ENCODE measurements at regions not wholly inside any gene's neighbourhood (a gene's known extent, or its start where the extent isn't known, plus 50 kb on each side); places are given as distances from the start of the nearest gene placed in this dataset.

GRCh38 chr14:101184104-101184455 lies 280.6 kb upstream of the RTL1 start:
- DNase-seq, result no peak

- no peak for DNase-seq
Observed at GRCh38 chr14:101184572-101184971, 281.1 kb upstream of the RTL1 start.

- DNase-seq, result no peak
Observed at GRCh38 chr14:101185073-101185835, 281.7 kb upstream of the RTL1 start.

GRCh38 chr14:101185946-101186345 lies 282.4 kb upstream of the RTL1 start:
- DNase-seq, result no peak

GRCh38 chr14:101186544-101186943 lies 283.0 kb upstream of the RTL1 start:
- DNase-seq, result no peak

GRCh38 chr14:101186992-101187815 lies 283.7 kb upstream of the RTL1 start:
- no peak for DNase-seq

- no peak for DNase-seq
Observed at GRCh38 chr14:101187816-101188570, 284.5 kb upstream of the RTL1 start.

GRCh38 chr14:101188571-101188915 lies 285.0 kb upstream of the RTL1 start:
- DNase-seq, result no peak

GRCh38 chr14:101189266-101189665 lies 285.7 kb upstream of the RTL1 start:
- DNase-seq, result no peak

GRCh38 chr14:101189962-101190560 lies 286.5 kb upstream of the RTL1 start:
- DNase-seq, result no peak

- DNase-seq, result no peak
Observed at GRCh38 chr14:101191101-101191720, 287.7 kb upstream of the RTL1 start.

GRCh38 chr14:101191721-101192660 lies 288.5 kb upstream of the RTL1 start:
- DNase-seq, result no peak

GRCh38 chr14:101192661-101193000 lies 289.1 kb upstream of the RTL1 start:
- no peak for DNase-seq

- no peak for DNase-seq
Observed at GRCh38 chr14:101193106-101193844, 289.8 kb upstream of the RTL1 start.

GRCh38 chr14:101193845-101194372 lies 290.4 kb upstream of the RTL1 start:
- DNase-seq, result no peak

- DNase-seq, result no peak
Observed at GRCh38 chr14:101194373-101195308, 291.1 kb upstream of the RTL1 start.

GRCh38 chr14:101195309-101195901 lies 291.9 kb upstream of the RTL1 start:
- DNase-seq, result no peak

GRCh38 chr14:101196051-101196712 lies 292.7 kb upstream of the RTL1 start:
- DNase-seq, result no peak
